ENCODE measurements at regions not wholly inside any gene's neighbourhood (a gene's known extent, or its start where the extent isn't known, plus 50 kb on each side); places are given as distances from the start of the nearest gene placed in this dataset.

DNA sequence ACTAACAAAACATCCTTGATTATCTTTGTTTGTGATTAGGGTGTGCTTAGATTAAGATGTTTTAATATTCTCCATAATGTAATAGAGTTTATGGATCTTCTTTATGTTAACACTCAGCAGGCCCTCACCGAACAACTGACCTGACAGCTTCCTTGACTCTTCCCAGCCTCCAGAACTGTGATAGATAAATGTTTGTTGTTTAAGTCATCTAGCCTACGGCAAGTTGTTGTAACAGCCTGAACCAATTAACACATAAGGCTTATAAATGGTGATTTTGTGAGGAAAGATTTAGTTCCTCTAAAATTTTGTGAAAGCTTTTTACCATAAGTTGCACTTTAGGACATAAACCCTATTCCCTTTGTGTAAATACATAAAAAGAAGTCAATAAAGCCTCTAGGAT, 156.5 kb upstream of the DCN start:
- TF ChIP-seq EZH2 (optimal IDR thresholded peaks at IDR 0.05; ENCODE audit: low read depth, low read length) (no peak), CTCF (IDR thresholded peaks at IDR 0.05; ENCODE audit: low read length) (no peak), EZH2phosphoT487 (IDR thresholded peaks at IDR 0.05; ENCODE audit: low read length) (no peak)
